ENCODE measurements at regions not wholly inside any gene's neighbourhood (a gene's known extent, or its start where the extent isn't known, plus 50 kb on each side); places are given as distances from the start of the nearest gene placed in this dataset.
"Not testable (repeated sequence)": the region's sequence is repeated elsewhere in the genome, so short reads cannot be mapped to it uniquely, and the experiment has no call there.

GRCh38 chr4:38467296-38467695 is 196.7 kb upstream of the KLF3 start:
- Histone ChIP-seq H3K27me3 (ENCODE audit: insufficient read depth, insufficient read length) (no peaks in the 10 kb centered on the region), H3K9me3 (ENCODE audit: insufficient read depth, low read length) (peaks cover 9% of the 10 kb centered on the region; the same call in 1 of the 2 replicates), H3K4me3 (ENCODE audit: insufficient read length, low read depth) (no peak overlapping the region), H3K4me1 (ENCODE audit: insufficient read depth, insufficient read length) (peaks cover 2% of the 10 kb centered on the region), H3K36me3 (ENCODE audit: insufficient read depth, insufficient read length, low read length) (no peaks in the 10 kb centered on the region), H3K9ac (ENCODE audit: insufficient read length, low read depth) (no peak overlapping the region)
- no peak for DNase-seq (ENCODE audit: low read depth, low spot score)
- no peak for TF ChIP-seq SUZ12 (IDR thresholded peaks at IDR 0.05; ENCODE audit: extremely low read depth, insufficient read depth, insufficient read length)
- no peak for TF ChIP-seq ZNF274 (IDR thresholded peaks at IDR 0.05; ENCODE audit: low read depth, low read length)
- TF ChIP-seq YY1 (IDR thresholded peaks at IDR 0.05; ENCODE audit: insufficient read depth, insufficient read length): no peak

DNA sequence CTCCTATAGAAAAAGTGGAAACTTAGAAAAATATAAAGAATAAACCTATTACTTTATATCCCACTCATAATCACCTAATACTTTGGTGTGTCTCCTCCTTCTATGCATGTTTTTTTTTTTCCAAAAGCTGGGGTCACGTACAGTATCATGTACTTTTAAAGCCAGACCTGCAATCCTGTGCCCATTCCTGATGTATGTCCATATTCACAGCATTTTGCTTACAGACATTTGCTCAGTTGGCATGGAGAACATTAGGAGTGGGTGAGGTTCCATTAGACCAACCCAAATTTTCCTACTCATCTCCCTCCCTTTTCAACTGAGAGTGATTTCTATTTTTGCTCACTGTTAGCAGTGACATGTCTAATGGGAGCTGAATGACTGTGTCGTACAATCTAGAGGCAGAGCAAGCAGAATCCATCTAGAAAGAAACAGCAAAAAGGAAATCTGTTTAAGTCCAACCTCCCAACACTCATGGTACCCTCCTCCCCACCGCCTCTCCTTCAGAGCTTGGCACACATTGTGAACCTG is 195.6 kb upstream of the KLF3 start:
- H3K27me3 ChIP-seq (ENCODE audit: insufficient read depth, insufficient read length): no peaks in the 10 kb centered on the region
- no peaks in the 10 kb centered on the region for H3K36me3 ChIP-seq (ENCODE audit: insufficient read depth, insufficient read length, low read length)
- TF ChIP-seq SUZ12 (IDR thresholded peaks at IDR 0.05; ENCODE audit: extremely low read depth, insufficient read depth, insufficient read length) (no peak), ZNF274 (IDR thresholded peaks at IDR 0.05; ENCODE audit: low read depth, low read length) (no peak), YY1 (IDR thresholded peaks at IDR 0.05; ENCODE audit: insufficient read depth, insufficient read length) (no peak)
- no peak overlapping the region for H3K9ac ChIP-seq (ENCODE audit: insufficient read length, low read depth)
- H3K4me1 ChIP-seq (ENCODE audit: insufficient read depth, insufficient read length): no peaks in the 10 kb centered on the region
- H3K4me3 ChIP-seq (ENCODE audit: insufficient read length, low read depth): no peak overlapping the region
- H3K9me3 ChIP-seq (ENCODE audit: insufficient read depth, low read length): peaks cover 9% of the 10 kb centered on the region; the same call in 1 of the 2 replicates
- DNase-seq (ENCODE audit: low read depth, low spot score): no peak

DNA sequence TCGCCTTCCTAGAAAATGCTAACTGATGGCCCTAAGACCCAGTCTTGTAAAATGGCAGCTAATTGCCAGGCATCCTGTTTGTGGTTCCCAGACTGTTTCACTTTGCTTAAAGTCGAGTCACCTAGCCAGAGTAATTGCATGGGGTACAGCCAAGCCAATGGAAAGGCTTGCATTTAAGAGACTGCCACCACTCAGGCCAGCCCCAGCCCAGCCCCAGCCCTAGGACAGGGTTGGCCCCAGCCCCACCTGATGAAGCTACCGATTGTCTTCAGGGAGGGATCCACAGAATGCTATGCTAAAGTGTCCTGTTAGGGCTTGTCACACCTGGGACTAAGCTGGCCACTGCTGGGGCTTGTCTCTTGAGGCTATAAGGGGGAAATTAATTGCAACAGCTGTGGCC is 194.6 kb upstream of the KLF3 start:
- H3K4me1 ChIP-seq (ENCODE audit: insufficient read depth, insufficient read length): no peaks in the 10 kb centered on the region
- no peak for TF ChIP-seq ZNF274 (IDR thresholded peaks at IDR 0.05; ENCODE audit: low read depth, low read length)
- no peak for TF ChIP-seq SUZ12 (IDR thresholded peaks at IDR 0.05; ENCODE audit: extremely low read depth, insufficient read depth, insufficient read length)
- TF ChIP-seq YY1 (IDR thresholded peaks at IDR 0.05; ENCODE audit: insufficient read depth, insufficient read length): no peak

DNA sequence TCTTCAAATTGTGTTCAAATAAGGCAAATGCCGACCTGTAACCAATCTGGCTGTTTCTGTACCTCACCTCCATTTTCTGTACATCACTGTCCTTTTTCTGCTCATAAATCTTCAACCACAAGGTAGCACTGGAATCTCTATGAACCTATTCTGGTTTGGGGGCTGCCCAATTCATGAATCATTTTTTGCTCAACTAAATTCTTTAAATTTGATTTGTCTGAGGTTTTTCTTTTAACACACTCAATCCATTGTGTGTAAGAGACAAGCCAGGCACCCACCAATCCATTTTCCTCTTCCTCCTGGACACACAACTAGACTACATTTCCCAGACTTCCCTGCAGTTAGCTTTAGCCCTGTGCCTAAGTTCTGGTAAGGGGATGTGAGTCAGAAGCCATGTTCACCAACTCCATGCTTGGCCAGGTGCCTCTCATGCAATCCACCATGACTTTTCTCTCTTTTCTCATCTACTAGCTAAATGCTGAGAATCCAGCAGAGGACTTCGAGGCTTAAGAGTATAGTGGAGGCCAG is 193.2 kb upstream of the KLF3 start:
- Histone ChIP-seq H3K27me3 (ENCODE audit: insufficient read depth, insufficient read length) (no peaks in the 10 kb centered on the region), H3K9me3 (ENCODE audit: insufficient read depth, low read length) (peaks cover 11% of the 10 kb centered on the region; the same call in 1 of the 2 replicates), H3K4me1 (ENCODE audit: insufficient read depth, insufficient read length) (no peaks in the 10 kb centered on the region), H3K36me3 (ENCODE audit: insufficient read depth, insufficient read length, low read length) (no peaks in the 10 kb centered on the region), H3K4me3 (ENCODE audit: insufficient read length, low read depth) (no peak overlapping the region), H3K9ac (ENCODE audit: insufficient read length, low read depth) (no peak overlapping the region)
- no peak for TF ChIP-seq ZNF274 (IDR thresholded peaks at IDR 0.05; ENCODE audit: low read depth, low read length)
- no peak for DNase-seq (ENCODE audit: low read depth, low spot score)

More for the DNA sequence above, 194.6 kb upstream of the KLF3 start:
- Histone ChIP-seq H3K9ac (ENCODE audit: insufficient read length, low read depth) (no peak overlapping the region), H3K9me3 (ENCODE audit: insufficient read depth, low read length) (peaks cover 9% of the 10 kb centered on the region; the same call in 1 of the 2 replicates), H3K4me3 (ENCODE audit: insufficient read length, low read depth) (no peak overlapping the region), H3K27me3 (ENCODE audit: insufficient read depth, insufficient read length) (no peaks in the 10 kb centered on the region), H3K36me3 (ENCODE audit: insufficient read depth, insufficient read length, low read length) (no peaks in the 10 kb centered on the region)
- no peak for DNase-seq (ENCODE audit: low read depth, low spot score)

DNA sequence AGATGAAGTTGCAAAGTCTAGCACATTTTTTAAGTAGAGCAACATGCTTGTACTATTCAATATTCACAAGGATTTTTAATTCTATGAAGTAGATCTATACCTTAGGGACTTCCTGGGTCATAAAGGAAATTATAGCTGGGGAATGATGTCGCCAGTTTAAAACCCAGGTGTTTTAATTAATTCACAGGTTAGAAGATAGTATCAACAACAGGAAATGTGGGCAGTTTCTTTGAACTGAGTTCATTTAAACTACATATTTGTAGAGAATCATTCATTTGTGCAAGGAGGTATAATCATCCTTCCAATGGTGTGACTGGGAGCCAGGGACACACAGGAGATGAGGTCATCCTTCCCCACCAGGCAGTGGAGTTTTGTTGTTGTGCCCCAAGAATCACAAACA is 181.3 kb upstream of the KLF3 start:
- Histone ChIP-seq H3K9ac (ENCODE audit: insufficient read length, low read depth) (no peak overlapping the region), H3K27me3 (ENCODE audit: insufficient read depth, insufficient read length) (no peaks in the 10 kb centered on the region), H3K4me1 (ENCODE audit: insufficient read depth, insufficient read length) (no peaks in the 10 kb centered on the region), H3K9me3 (ENCODE audit: insufficient read depth, low read length) (no peaks in the 10 kb centered on the region), H3K36me3 (ENCODE audit: insufficient read depth, insufficient read length, low read length) (no peaks in the 10 kb centered on the region), H3K4me3 (ENCODE audit: insufficient read length, low read depth) (no peak overlapping the region)
- TF ChIP-seq YY1 (IDR thresholded peaks at IDR 0.05; ENCODE audit: insufficient read depth, insufficient read length) (no peak), ZNF274 (IDR thresholded peaks at IDR 0.05; ENCODE audit: low read depth, low read length) (no peak), SUZ12 (IDR thresholded peaks at IDR 0.05; ENCODE audit: extremely low read depth, insufficient read depth, insufficient read length) (no peak)
- DNase-seq (ENCODE audit: low read depth, low spot score): no peak

DNA sequence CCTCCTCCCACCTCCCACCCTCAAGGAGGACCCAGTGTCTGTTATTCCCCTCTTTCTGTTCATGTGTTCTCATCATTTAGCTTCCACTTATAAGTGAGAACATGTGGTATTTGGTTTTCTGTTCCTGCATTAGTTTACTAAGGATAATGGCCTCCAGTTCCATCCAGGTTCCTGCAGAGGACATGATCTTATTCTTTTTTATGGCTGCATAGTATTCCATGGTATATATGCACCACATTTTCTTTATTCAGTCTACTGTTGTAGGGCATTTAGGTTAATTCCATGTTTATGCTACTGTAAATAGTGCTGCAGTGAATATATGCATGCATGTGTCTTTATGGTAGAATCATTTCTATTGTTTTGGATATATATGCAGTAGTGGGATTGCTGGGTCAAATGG is 180.4 kb upstream of the KLF3 start:
- not testable (repeated sequence) for H3K9me3 ChIP-seq (ENCODE audit: insufficient read depth, low read length); H3K36me3 ChIP-seq (ENCODE audit: insufficient read depth, insufficient read length, low read length); H3K4me1 ChIP-seq (ENCODE audit: insufficient read depth, insufficient read length); DNase-seq (ENCODE audit: low read depth, low spot score); H3K27me3 ChIP-seq (ENCODE audit: insufficient read depth, insufficient read length); H3K9ac ChIP-seq (ENCODE audit: insufficient read length, low read depth); H3K4me3 ChIP-seq (ENCODE audit: insufficient read length, low read depth)

DNA sequence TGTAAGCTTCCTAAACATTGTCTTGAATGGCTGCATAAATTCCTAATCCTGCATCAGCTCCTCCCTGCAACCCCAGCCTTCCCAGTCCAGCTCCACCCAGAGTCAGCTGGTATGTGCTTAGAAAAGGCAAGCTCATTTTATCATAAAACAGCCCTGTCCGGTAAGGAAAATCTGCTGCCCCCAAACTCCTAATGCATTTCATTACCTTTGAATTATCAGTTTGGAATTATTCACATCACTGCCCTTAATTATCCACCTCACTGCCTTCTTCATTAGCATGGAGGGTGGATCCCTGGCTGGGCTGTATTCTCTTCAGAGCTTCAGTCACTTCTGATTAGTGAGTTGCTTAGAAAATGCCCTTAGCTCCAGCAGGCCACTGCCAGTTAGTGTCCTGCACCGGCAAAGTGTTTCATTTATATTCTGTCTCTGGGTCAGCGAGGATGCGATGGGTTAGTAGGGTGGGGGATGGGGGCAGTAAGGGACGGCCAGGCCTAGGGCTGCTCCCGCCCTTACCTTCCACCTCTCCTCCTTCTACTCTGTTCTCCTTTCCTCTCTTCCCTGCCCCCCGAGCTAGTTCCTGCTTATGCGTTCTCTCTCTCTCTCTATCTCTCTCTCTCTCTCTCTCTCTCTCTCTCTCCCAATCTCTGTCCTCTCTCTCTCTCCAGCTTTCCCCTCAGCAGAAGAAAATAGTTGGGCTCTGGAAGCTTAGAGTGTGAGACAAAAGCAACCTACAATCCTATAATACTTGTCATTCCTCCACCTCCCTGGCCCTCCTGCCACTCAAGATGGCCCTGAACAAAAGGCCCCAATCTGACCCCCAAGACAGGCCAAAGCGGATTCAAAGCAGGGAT is 174.8 kb upstream of the KLF3 start:
- Histone ChIP-seq H3K9ac (ENCODE audit: insufficient read length, low read depth) (peak overlapping the region; percentile 21), H3K9me3 (ENCODE audit: insufficient read depth, low read length) (no peaks in the 10 kb centered on the region), H3K27me3 (ENCODE audit: insufficient read depth, insufficient read length) (no peaks in the 10 kb centered on the region), H3K36me3 (ENCODE audit: insufficient read depth, insufficient read length, low read length) (no peaks in the 10 kb centered on the region), H3K4me3 (ENCODE audit: insufficient read length, low read depth) (no peak overlapping the region), H3K4me1 (ENCODE audit: insufficient read depth, insufficient read length) (no peaks in the 10 kb centered on the region)
- no peak for DNase-seq (ENCODE audit: low read depth, low spot score)
- TF ChIP-seq SUZ12 (IDR thresholded peaks at IDR 0.05; ENCODE audit: extremely low read depth, insufficient read depth, insufficient read length) (no peak), ZNF274 (IDR thresholded peaks at IDR 0.05; ENCODE audit: low read depth, low read length) (no peak)
